GM19238 (cell line): ENCODE measurements at regions not wholly inside any gene's neighbourhood (a gene's known extent, or its start where the extent isn't known, plus 50 kb on each side); places are given as distances from the start of the nearest gene placed in this dataset.

Experiments used
- DNase-seq: peaks from one replicate; pipeline ENCODE4 v3.0.0; 2011; ENCODE audit warnings: low spot score; ENCODE audit not compliant: insufficient read length

DNA sequence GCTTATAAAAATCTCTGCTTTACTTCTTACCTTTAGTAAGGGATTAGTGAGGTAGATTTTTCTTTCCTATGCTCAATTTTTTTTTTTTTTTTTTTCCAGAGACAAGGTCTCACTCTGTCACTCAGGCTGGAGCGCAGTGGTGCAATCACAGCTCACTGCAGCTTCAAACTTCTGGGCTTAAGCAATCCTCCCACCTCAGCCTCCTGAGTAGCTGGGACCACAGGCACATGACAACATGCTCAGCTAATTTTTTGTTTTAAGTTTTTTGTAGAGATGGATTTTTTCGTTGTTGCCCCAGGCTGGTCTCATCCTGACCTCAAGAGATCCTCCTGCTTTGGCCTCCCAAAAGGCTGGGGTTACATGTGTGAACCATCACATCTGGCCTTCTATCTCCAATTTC, 58.9 kb upstream of the RREB1 start:
- DNase-seq, result no peak

DNA sequence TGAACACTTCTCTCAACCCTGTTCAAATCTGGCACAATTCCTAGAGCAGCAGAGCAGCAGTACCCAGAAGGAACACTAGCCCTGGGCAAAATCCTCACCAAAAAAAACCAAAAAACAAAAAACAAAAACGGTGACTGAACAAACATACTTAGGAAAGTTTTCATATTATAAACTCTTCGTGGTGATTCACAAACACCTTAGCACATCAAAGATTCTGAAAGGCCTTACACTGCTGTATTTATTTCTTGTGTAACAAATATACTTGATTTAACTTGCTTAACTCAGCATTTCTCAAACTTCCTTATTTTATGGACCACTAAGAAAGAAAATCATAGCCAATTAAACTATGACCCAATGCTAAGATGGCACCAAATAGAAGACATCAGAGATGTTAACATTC, 57.8 kb upstream of the RREB1 start:
- DNase-seq, result no peak

DNA sequence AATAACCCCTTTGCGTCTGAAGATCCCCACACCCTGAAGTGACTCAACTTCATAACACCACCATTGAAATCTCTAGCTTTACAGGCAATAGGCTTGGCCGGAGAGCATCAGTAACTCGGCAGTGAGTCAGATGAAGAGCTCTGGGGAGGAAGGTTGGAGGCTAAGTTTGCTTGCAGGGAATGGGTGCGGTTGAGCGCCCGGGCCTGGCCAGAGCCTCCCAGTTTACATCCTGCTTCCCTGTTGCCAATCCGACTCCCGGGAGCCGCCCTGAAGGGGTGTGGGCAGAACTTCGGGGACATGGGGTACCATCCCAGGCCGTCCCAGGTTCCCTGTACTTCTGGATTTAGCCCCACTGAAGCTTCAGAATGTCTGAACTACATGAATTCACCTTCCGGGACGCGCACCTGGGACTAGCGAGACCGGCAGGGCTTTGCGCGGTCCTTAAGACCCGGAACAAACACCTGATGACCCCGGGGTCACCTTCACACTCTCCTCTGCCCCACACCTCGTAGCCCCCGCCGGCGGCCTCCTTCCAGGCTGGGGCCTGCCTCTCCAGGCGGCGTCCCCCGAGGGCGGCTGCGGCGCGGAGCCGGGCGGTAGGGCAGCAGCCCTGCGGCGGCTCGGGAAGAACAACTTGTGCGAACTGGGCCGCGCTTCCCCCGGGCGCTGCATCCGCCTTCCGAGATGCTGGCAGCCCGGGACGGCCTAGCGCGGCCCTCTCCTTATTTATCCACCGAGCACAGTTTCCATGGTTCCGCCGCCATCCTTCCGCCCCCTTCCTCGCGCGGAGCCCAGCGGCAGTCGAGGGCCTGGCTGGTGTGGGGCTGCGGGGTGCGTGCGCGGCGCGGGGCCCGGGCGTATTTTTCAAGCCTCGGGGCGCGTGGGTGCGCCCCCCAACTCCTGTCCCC, 56.6 kb upstream of the RREB1 start:
- DNase-seq, result no peak

DNA sequence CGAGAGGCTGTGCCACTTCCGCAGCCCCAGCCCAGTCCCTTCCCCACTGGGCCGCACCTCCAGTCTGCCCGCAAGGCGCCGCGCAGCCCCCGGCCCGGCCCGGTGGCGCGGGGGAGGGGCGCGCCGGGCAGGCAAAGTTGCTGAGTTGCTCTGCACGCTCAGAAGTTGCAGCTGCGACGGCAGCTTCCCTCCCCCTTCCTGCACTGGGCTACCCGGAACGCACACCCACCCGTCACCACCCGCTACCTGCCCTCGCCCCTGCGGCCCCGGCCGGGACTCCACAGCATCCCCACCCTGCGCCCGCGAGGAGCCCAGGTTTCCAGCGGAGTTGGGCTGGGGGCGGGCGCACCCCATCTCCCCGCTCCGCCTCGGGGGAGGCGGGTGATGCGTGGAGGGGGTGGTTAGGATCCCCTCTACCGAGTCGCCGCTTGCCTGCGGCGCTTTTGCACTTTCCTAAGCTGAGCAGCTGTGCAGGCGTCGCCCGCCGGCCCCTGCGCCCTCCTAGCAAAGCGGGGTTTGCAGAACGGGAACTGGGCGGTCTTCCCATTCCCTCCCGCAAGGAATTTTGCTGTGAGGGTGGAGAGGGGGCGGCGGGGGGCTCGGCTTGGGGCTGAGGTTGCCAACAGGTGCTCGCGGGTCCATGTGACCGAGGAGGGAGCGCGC, 55.9 kb upstream of the RREB1 start:
- DNase-seq, result peak; percentile 32

DNA sequence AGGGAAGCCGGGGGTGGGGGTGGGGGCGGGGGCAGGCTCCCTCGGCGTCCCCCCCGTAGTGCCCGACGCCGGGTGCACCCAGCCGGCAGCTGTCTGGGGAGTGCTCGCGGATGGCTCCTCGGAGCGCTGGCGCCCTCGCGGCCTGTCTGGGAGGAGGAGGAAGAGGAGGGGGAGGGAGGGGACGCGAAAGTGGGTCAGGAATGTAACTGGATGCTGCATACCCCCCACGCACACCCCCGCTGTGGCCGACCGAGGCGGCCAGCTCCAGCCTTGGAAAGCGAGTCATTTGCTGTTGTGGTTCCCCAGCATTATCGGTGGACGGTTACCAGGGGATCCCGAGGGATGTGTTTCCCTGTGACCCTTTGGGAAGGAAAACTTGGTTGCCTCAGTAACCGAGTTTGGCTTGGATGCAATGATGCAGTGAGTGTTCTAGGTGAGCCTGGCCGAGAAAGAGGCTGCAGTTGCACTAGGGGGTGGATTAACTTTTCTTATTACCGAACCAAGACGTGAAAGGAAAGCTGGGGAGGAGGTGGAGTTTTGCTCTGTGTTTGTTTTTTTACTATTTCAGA, 55.2 kb upstream of the RREB1 start:
- DNase-seq, result no peak

DNA sequence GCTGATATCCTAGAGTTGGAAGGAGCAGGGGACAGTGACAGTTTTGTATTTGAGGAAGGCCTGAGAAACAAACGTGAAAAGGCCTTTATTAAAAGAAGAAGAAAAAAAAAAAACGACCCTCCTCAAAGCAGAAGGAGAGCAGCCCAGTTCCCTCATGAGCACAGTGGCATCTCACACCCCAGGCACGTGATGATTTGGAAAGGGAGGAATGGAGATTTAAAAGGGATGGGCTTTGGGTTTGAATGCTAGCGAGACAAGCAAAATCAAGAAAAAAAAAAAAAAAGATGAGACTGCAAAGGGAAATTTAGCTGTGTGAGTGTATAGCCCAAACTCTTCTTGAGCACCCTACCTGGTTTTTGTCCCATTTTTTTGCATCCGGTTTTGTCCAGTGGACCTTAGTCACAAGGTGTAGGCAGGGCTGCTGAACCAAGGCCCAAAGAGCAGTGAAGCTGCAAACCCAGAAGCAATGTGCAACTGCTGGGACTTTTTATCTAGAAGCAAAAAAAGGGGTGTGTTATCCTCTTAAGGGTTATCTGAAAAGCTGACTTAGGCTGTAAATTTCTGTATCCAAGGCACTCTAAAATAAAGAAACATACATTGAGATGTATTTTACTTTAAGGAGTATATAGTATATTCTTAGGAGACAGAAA, 54.5 kb upstream of the RREB1 start:
- DNase-seq, result no peak
